Tibial nerve (tissue), 4 donors: ENCODE measurements at regions not wholly inside any gene's neighbourhood (a gene's known extent, or its start where the extent isn't known, plus 50 kb on each side); places are given as distances from the start of the nearest gene placed in this dataset.

ENCODE experiments used
- DNase-seq, 2 donors: peaks; one replicate each; pipeline ENCODE4 v3.0.0-alpha.2; 2019; ENCODE audit warnings: low spot score in 2 of 2
- H3K27ac ChIP-seq, 4 donors: fragments of 200-600 bp; sonication (generic) in 3 of 4; one replicate each; pipeline ENCODE4 v1.5.1; 2017 to 2019; ENCODE audit warnings: mild to moderate bottlenecking in 1 of 4
- H3K27me3 ChIP-seq, 2 donors: fragments of 200-600 bp; sonication (generic) in 1 of 2; one replicate each; pipeline versions ENCODE4 v1.5.1 to v1.6.0; 2017 to 2019
- H3K36me3 ChIP-seq, 3 donors: fragments of 200-600 bp; sonication (generic); one replicate each; pipeline ENCODE4 v1.5.1; 2018 to 2019
- H3K4me1 ChIP-seq, 4 donors: fragments of 200-600 bp; sonication (generic) in 3 of 4; one replicate each; pipeline ENCODE4 v1.5.1; 2017 to 2019
- H3K4me3 ChIP-seq, 4 donors: fragments of 200-600 bp; sonication (generic) in 3 of 4; one replicate each; pipeline ENCODE4 v1.5.1; 2017 to 2019; ENCODE audit warnings: mild to moderate bottlenecking in 1 of 4, moderate library complexity in 1 of 4
- H3K9me3 ChIP-seq, 4 donors: fragments of 200-600 bp; sonication (generic) in 3 of 4; one replicate each; pipeline ENCODE4 v1.5.1; 2017 to 2019
- CTCF ChIP-seq, 5 experiments: fragments of 200-600 bp in 3 of 5; fragments of 450-650 bp in 2 of 5; sonication (generic) in 3 of 5; IDR thresholded peaks; one replicate each; pipeline ENCODE4 v1.5.1; 2016 to 2019; ENCODE audit warnings: antibody characterized with exemption in 5 of 5, mild to moderate bottlenecking in 3 of 5, moderate library complexity in 2 of 5
- EP300 ChIP-seq, 2 donors: sonication (generic); formaldehyde crosslinking; IDR thresholded peaks; one replicate each; pipeline ENCODE4 v1.6.1; 2017; ENCODE audit warnings: antibody characterized with exemption in 2 of 2, mild to moderate bottlenecking in 1 of 2
- POLR2A ChIP-seq, 2 donors: fragments of 450-650 bp; IDR thresholded peaks; one replicate each; pipeline ENCODE4 v1.6.1; 2017; ENCODE audit warnings: antibody characterized with exemption in 2 of 2, mild to moderate bottlenecking in 2 of 2, moderate library complexity in 2 of 2
- WGBS, 2 donors: methylation state at CpG; one replicate each; pipeline ENCODE4 v1.1.5; 2018; 5-methylcytosine and 5-hydroxymethylcytosine counted together

GRCh38 chr14:101705733-101706508 is 55.6 kb upstream of the PPP2R5C start:
- WGBS, 2 donors: 4 to 9% methylated on average over 18 to 20 of the region's 73 CpGs
- Histone ChIP-seq H3K27ac (peak overlapping the region; percentile 66 to 87 (median 82)), H3K4me1 (peaks cover 0 to 26% (median 16%) of the 10 kb centered on the region in 4 donors), H3K27me3 (no peaks in the 10 kb centered on the region), H3K4me3 (peak overlapping the region; percentile 30 to 56 (median 48)), H3K9me3 (no peaks in the 10 kb centered on the region), H3K36me3 (no peaks in the 10 kb centered on the region)
- peak; percentile 28 to 30 for DNase-seq
- peak in 1 of 2 donors; percentile 24 for TF ChIP-seq EP300 (IDR thresholded peaks at IDR 0.05)
- TF ChIP-seq POLR2A (IDR thresholded peaks at IDR 0.05): no peak
- TF ChIP-seq CTCF (IDR thresholded peaks at IDR 0.05): peak in 1 of 5 experiments; percentile 24

- Histone ChIP-seq H3K27ac (peak overlapping the region; percentile 66 to 87 (median 82)), H3K4me1 (peaks cover 0 to 26% (median 16%) of the 10 kb centered on the region in 4 donors), H3K27me3 (no peaks in the 10 kb centered on the region), H3K9me3 (no peaks in the 10 kb centered on the region), H3K4me3 (peak overlapping the region in 1 of 4 donors; percentile 53), H3K36me3 (no peaks in the 10 kb centered on the region)
- no peak for DNase-seq
- 67 to 72% methylated on average over 13 to 14 of the region's 16 CpGs for WGBS, 2 donors
- TF ChIP-seq CTCF (IDR thresholded peaks at IDR 0.05) (no peak), EP300 (IDR thresholded peaks at IDR 0.05) (no peak), POLR2A (IDR thresholded peaks at IDR 0.05) (no peak)
Measured at GRCh38 chr14:101706509-101707067, 54.9 kb upstream of the PPP2R5C start.

GRCh38 chr14:101707068-101707842 is 54.3 kb upstream of the PPP2R5C start:
- no peaks in the 10 kb centered on the region for H3K36me3 ChIP-seq
- peak; percentile 71 to 92 (median 85) for TF ChIP-seq CTCF (IDR thresholded peaks at IDR 0.05)
- TF ChIP-seq POLR2A (IDR thresholded peaks at IDR 0.05): no peak
- peak in 1 of 2 donors; percentile 53 for TF ChIP-seq EP300 (IDR thresholded peaks at IDR 0.05)
- 8 to 22% methylated on average over 13 to 17 of the region's 18 CpGs for WGBS, 2 donors
- H3K27me3 ChIP-seq: no peaks in the 10 kb centered on the region
- no peaks in the 10 kb centered on the region for H3K9me3 ChIP-seq
- DNase-seq: peak in 1 of 2 donors; percentile 53
- no peak overlapping the region for H3K4me3 ChIP-seq
- peaks cover 0 to 26% (median 16%) of the 10 kb centered on the region in 4 donors for H3K4me1 ChIP-seq
- peak overlapping the region in 3 of 4 donors; percentile 79 to 87 (median 85) for H3K27ac ChIP-seq

GRCh38 chr14:101707863-101708620 is 53.5 kb upstream of the PPP2R5C start:
- Histone ChIP-seq H3K9me3 (no peaks in the 10 kb centered on the region), H3K27ac (peak overlapping the region in 1 of 4 donors; percentile 26), H3K4me3 (no peak overlapping the region), H3K4me1 (peaks cover 0 to 26% (median 16%) of the 10 kb centered on the region in 4 donors), H3K36me3 (no peaks in the 10 kb centered on the region), H3K27me3 (no peaks in the 10 kb centered on the region)
- no peak for DNase-seq
- no peak for TF ChIP-seq POLR2A (IDR thresholded peaks at IDR 0.05)
- no peak for TF ChIP-seq EP300 (IDR thresholded peaks at IDR 0.05)
- TF ChIP-seq CTCF (IDR thresholded peaks at IDR 0.05): no peak
- 74 to 86% methylated on average over 11 of the region's 12 CpGs for WGBS, 2 donors
